GM19023 (cell line): ENCODE measurements at regions not wholly inside any gene's neighbourhood (a gene's known extent, or its start where the extent isn't known, plus 50 kb on each side); places are given as distances from the start of the nearest gene placed in this dataset.

Experiments
- ATAC-seq: cut with Tn5 transposase; IDR thresholded peaks from one replicate; pipeline ENCODE4 v1.9.1; 2021; ENCODE audit warnings: mild to moderate bottlenecking, moderate library complexity; ENCODE audit not compliant: unreplicated experiment

GRCh38 chr4:15262396-15262795 is 165.4 kb upstream of the C1QTNF7 start:
- ATAC-seq = no peak

GRCh38 chr4:15270201-15270600 is 157.6 kb upstream of the C1QTNF7 start:
- ATAC-seq = no peak

GRCh38 chr4:15286041-15286440 is 141.8 kb upstream of the C1QTNF7 start:
- no peak for ATAC-seq

- ATAC-seq = no peak
Observed at GRCh38 chr4:15291122-15291521, 136.7 kb upstream of the C1QTNF7 start.

GRCh38 chr4:15293711-15294110 is 134.1 kb upstream of the C1QTNF7 start:
- no peak for ATAC-seq

- ATAC-seq = no peak
Observed at GRCh38 chr4:15294202-15294601, 133.6 kb upstream of the C1QTNF7 start.

GRCh38 chr4:15294832-15295231 is 133.0 kb upstream of the C1QTNF7 start:
- ATAC-seq = no peak

GRCh38 chr4:15295421-15296162 is 132.2 kb upstream of the C1QTNF7 start:
- ATAC-seq = no peak

GRCh38 chr4:15297344-15297743 is 130.5 kb upstream of the C1QTNF7 start:
- no peak for ATAC-seq

GRCh38 chr4:15299627-15300026 is 128.2 kb upstream of the C1QTNF7 start:
- ATAC-seq = no peak

- ATAC-seq = no peak
Observed at GRCh38 chr4:15303052-15303641, 124.7 kb upstream of the C1QTNF7 start.

- ATAC-seq = no peak
Observed at GRCh38 chr4:15314974-15315373, 112.9 kb upstream of the C1QTNF7 start.

- no peak for ATAC-seq
Observed at GRCh38 chr4:15317246-15317645, 110.6 kb upstream of the C1QTNF7 start.

- no peak for ATAC-seq
Observed at GRCh38 chr4:15318621-15319348, 109.0 kb upstream of the C1QTNF7 start.

- ATAC-seq = no peak
Observed at GRCh38 chr4:15320121-15320678, 107.6 kb upstream of the C1QTNF7 start.

GRCh38 chr4:15322006-15322405 is 105.8 kb upstream of the C1QTNF7 start:
- ATAC-seq = no peak

- no peak for ATAC-seq
Observed at GRCh38 chr4:15325987-15326386, 101.8 kb upstream of the C1QTNF7 start.

- ATAC-seq = no peak
Observed at GRCh38 chr4:15327311-15328298, 100.2 kb upstream of the C1QTNF7 start.

GRCh38 chr4:15331930-15332329 is 95.9 kb upstream of the C1QTNF7 start:
- ATAC-seq = no peak

GRCh38 chr4:15332377-15332776 is 95.5 kb upstream of the C1QTNF7 start:
- no peak for ATAC-seq
